NT2/D1 (cell line): ENCODE measurements at regions not wholly inside any gene's neighbourhood (a gene's known extent, or its start where the extent isn't known, plus 50 kb on each side); places are given as distances from the start of the nearest gene placed in this dataset.

ENCODE experiments used
- SUZ12 ChIP-seq: IDR thresholded peaks from 2 replicates; pipeline ENCODE4 v1.6.1; 2011; ENCODE audit not compliant: insufficient read length, insufficient read depth; ENCODE audit errors: extremely low read depth
- YY1 ChIP-seq: IDR thresholded peaks from 2 replicates; pipeline ENCODE4 v1.6.1; 2011; ENCODE audit not compliant: insufficient read length, insufficient read depth
- ZNF274 ChIP-seq: IDR thresholded peaks from 2 replicates; pipeline ENCODE4 v1.6.1; 2011; ENCODE audit warnings: mild to moderate bottlenecking, low read depth, low read length

DNA sequence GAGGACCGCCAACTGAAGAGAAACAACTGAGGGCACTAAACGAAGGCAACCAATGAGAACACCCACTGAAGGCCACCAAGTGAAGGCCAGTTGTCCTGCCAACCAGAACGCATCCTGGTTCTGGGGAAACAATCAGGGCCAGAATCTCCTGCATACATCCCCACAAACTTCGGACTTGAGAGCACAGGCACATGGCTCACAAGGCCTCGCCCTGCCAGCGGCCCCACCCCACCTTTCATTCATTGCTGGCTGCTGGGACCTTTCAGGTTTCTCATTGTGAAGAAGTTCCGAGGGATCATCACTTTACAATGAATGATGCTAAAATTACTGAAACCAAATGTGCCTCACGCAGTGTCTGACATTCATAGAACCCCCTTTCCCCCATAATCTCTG is 79.2 kb upstream of the ABI1 start:
- TF ChIP-seq YY1 (no peak), SUZ12 (no peak), ZNF274 (no peak)
